ENCODE measurements at regions not wholly inside any gene's neighbourhood (a gene's known extent, or its start where the extent isn't known, plus 50 kb on each side); places are given as distances from the start of the nearest gene placed in this dataset.

DNA sequence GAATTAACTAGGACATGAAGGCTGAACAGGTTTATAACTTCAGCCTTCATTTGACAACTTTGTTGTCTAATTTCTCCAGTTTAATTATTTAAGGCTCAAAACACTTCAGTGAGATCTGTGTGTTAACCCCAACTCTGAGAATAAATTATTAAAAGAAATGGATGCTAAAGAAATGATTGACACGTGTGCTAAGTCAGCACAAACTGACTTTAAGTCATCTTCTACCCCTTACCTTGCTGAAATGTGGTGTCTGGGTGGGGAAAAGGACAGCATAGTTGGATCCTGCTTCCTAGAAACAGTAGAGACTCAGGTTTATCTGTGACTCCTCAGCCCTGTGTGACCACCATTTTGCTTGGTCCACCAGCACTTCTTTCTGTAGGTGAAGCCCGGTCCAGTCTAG lies 324.8 kb upstream of the NPSR1 start:
- no peaks in the 10 kb centered on the region for H3K36me3 ChIP-seq (ENCODE audit: control insufficient read depth in 2 of 4, insufficient read depth in 4 of 4, low read length in 3 of 4)
- H3K9ac ChIP-seq (replicated peaks in 1 of 4; ENCODE audit: extremely low read depth in 1 of 4, low read depth in 3 of 4, low read length in 3 of 4), result no peak overlapping the region

More for the DNA sequence above, 324.8 kb upstream of the NPSR1 start:
- H3K18ac ChIP-seq (ENCODE audit: extremely low read depth, low read length), result no peak overlapping the region; the same call in 1 of the 2 replicates
- H3K23me2 ChIP-seq (ENCODE audit: low read depth, low read length), result no peaks in the 10 kb centered on the region
- H2BK20ac ChIP-seq (ENCODE audit: low read length), result no peak overlapping the region
- H2BK15ac ChIP-seq (ENCODE audit: low read length), result no peak overlapping the region
- H3K9me3 ChIP-seq (ENCODE audit: insufficient read depth in 2 of 2, low read depth in 1 of 2, low read length in 1 of 2), result no peaks in the 10 kb centered on the region
- H2BK5ac ChIP-seq (ENCODE audit: low read depth, low read length), result no peak overlapping the region
- H3K4me2 ChIP-seq (ENCODE audit: insufficient read depth in 1 of 2, low read depth in 2 of 2, low read length in 2 of 2), result no peak overlapping the region
- H4K8ac ChIP-seq (ENCODE audit: extremely low read depth, insufficient read depth, low read length), result no peak overlapping the region
- H2AFZ ChIP-seq (ENCODE audit: low read length), result no peak overlapping the region
- DNase-seq (ENCODE audit: low read depth in 1 of 2, low spot score in 2 of 2), result no peak
- H3K79me2 ChIP-seq (ENCODE audit: control insufficient read depth in 1 of 2, insufficient read depth in 2 of 2, low read length in 2 of 2), result no peaks in the 10 kb centered on the region
- H3K4ac ChIP-seq (replicated peaks; ENCODE audit: insufficient read length, low read depth, low read length), result no peak overlapping the region
- no peak overlapping the region for H3K4me3 ChIP-seq (ENCODE audit: extremely low read depth in 1 of 4, insufficient read depth in 2 of 4, low read depth in 3 of 4, low read length in 4 of 4)
- FAIRE-seq, result no peak
- no peaks in the 10 kb centered on the region for H4K20me1 ChIP-seq (replicated peaks in 1 of 2; ENCODE audit: control insufficient read depth in 1 of 2, insufficient read depth in 2 of 2, low read length in 2 of 2)
- TF ChIP-seq RBBP5 (IDR thresholded peaks at IDR 0.05; ENCODE audit: borderline replicate concordance, low read depth, low read length) (no peak), TCF12 (IDR thresholded peaks at IDR 0.05; ENCODE audit: low read depth, low read length) (no peak), SIX5 (IDR thresholded peaks at IDR 0.05; ENCODE audit: low read depth, low read length) (no peak), POU5F1 (IDR thresholded peaks at IDR 0.05; ENCODE audit: low read depth, low read length) (no peak), EGR1 (IDR thresholded peaks at IDR 0.05; ENCODE audit: borderline replicate concordance, low read depth, low read length) (no peak)
- TF ChIP-seq, protein P1, sequence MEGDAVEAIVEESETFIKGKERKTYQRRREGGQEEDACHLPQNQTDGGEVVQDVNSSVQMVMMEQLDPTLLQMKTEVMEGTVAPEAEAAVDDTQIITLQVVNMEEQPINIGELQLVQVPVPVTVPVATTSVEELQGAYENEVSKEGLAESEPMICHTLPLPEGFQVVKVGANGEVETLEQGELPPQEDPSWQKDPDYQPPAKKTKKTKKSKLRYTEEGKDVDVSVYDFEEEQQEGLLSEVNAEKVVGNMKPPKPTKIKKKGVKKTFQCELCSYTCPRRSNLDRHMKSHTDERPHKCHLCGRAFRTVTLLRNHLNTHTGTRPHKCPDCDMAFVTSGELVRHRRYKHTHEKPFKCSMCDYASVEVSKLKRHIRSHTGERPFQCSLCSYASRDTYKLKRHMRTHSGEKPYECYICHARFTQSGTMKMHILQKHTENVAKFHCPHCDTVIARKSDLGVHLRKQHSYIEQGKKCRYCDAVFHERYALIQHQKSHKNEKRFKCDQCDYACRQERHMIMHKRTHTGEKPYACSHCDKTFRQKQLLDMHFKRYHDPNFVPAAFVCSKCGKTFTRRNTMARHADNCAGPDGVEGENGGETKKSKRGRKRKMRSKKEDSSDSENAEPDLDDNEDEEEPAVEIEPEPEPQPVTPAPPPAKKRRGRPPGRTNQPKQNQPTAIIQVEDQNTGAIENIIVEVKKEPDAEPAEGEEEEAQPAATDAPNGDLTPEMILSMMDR (IDR thresholded peaks at IDR 0.05; ENCODE audit: control extremely low read depth in 1 of 3, insufficient read depth in 1 of 3, low read depth in 1 of 3, low read length in 3 of 3), result no peak
- no peak overlapping the region for H4K91ac ChIP-seq (replicated peaks; ENCODE audit: insufficient read length, low read length)
- no peaks in the 10 kb centered on the region for H3K27me3 ChIP-seq (replicated peaks in 1 of 4; ENCODE audit: control insufficient read depth in 3 of 4, extremely low read depth in 1 of 4, insufficient read depth in 3 of 4, low read length in 3 of 4)
- CTCF ChIA-PET (ENCODE audit: partially characterized antibody), result no interaction called here
- no peak overlapping the region for H2BK120ac ChIP-seq (replicated peaks; ENCODE audit: low read depth, low read length)
- WGBS, 2 experiments (ENCODE audit: extremely low coverage in 1 of 2, insufficient coverage in 1 of 2, insufficient read length in 1 of 2, insufficient replicate concordance in 2 of 2, low coverage in 1 of 2, low lambda C conversion rate in 2 of 2, missing lambda C conversion rate in 1 of 2), result 93% methylated on average over 2 of the region's 2 CpGs; no CpG with 5 or more reads in 1 of the 2 experiments
- POLR2A ChIA-PET (ENCODE audit: partially characterized antibody), result no interaction called here
- H3K56ac ChIP-seq (replicated peaks; ENCODE audit: insufficient read length, low read depth, low read length), result no peak overlapping the region
- H3K27ac ChIP-seq (ENCODE audit: low read depth, low read length), result no peak overlapping the region
- no peak overlapping the region for H2BK12ac ChIP-seq (ENCODE audit: low read depth, low read length)
- H3K14ac ChIP-seq (ENCODE audit: insufficient read length), result no peak overlapping the region
- H3K4me1 ChIP-seq (replicated peaks in 1 of 4; ENCODE audit: control insufficient read depth in 3 of 4, insufficient read depth in 4 of 4, low read length in 3 of 4), result peaks cover 0 to 3% (median 0%) of the 10 kb centered on the region in 4 experiments; a peak in 2 of 7 replicates
- H3K79me1 ChIP-seq (ENCODE audit: low read depth, low read length), result no peaks in the 10 kb centered on the region
- no peak overlapping the region for H2AK5ac ChIP-seq (ENCODE audit: low read depth, low read length)
- H4K5ac ChIP-seq (ENCODE audit: insufficient read length, low read depth, low read length), result no peak overlapping the region
- no peak overlapping the region for H3K23ac ChIP-seq (ENCODE audit: insufficient read length)

All from H1 (cell line).